Activated T-helper 2 cell treated with anti-CD3 and anti-CD28 coated beads, Interferon-gamma antibody, Interleukin-2, Interleukin-4, amounts not matched to agents 10 μg/mL and 5 μg/mL and 100 μg/mL, durations not matched to agents 14 hours and 24 hours and 36 hours (primary cell): ENCODE measurements at regions not wholly inside any gene's neighbourhood (a gene's known extent, or its start where the extent isn't known, plus 50 kb on each side); places are given as distances from the start of the nearest gene placed in this dataset.

Experiments
- DNase-seq: peaks from one replicate; pipeline ENCODE4 v3.0.0; 2021; ENCODE audit warnings: low spot score
- H3K27ac Mint-ChIP-seq: one replicate; pipeline ENCODE4 v1.8.0; 2021; ENCODE audit warnings: mixed read lengths
- H3K27me3 Mint-ChIP-seq: one replicate; pipeline ENCODE4 v1.8.0; 2021; ENCODE audit warnings: low read depth, mixed read lengths
- H3K36me3 Mint-ChIP-seq: one replicate; pipeline ENCODE4 v1.8.0; 2021; ENCODE audit warnings: low read depth, mixed read lengths
- H3K4me1 Mint-ChIP-seq: one replicate; pipeline ENCODE4 v1.8.0; 2021; ENCODE audit warnings: low read depth, mixed read lengths
- H3K4me3 Mint-ChIP-seq: one replicate; pipeline ENCODE4 v1.8.0; 2021; ENCODE audit warnings: low read depth, mild to moderate bottlenecking, moderate library complexity, mixed read lengths
- H3K9me3 Mint-ChIP-seq: one replicate; pipeline ENCODE4 v1.8.0; 2021; ENCODE audit warnings: mixed read lengths
- intact Hi-C: fragments of 100-400 bp; cut with micrococcal nuclease; formaldehyde crosslinking; loops from one replicate; pipeline ENCODE4 v1.15.1; 2023

GRCh38 chr3:73757536-73757935 is 132.8 kb upstream of the PDZRN3 start:
- Mint-ChIP-seq H3K36me3 (no peaks in the 10 kb centered on the region), H3K9me3 (peaks cover 4% of the 10 kb centered on the region), H3K27me3 (no peaks in the 10 kb centered on the region), H3K4me1 (no peaks in the 10 kb centered on the region), H3K4me3 (no peak overlapping the region), H3K27ac (no peak overlapping the region)
- no peak for DNase-seq
- intact Hi-C loops, result no loop called here

- H3K36me3 Mint-ChIP-seq, result no peaks in the 10 kb centered on the region
Observed at GRCh38 chr3:73753985-73754384, 129.2 kb upstream of the PDZRN3 start.

GRCh38 chr3:73752338-73752737 is 127.6 kb upstream of the PDZRN3 start:
- DNase-seq, result no peak

More at GRCh38 chr3:73753985-73754384, 129.2 kb upstream of the PDZRN3 start:
- H3K4me3 Mint-ChIP-seq, result no peak overlapping the region
- no peak overlapping the region for H3K27ac Mint-ChIP-seq
- H3K4me1 Mint-ChIP-seq, result no peaks in the 10 kb centered on the region
- no peak for DNase-seq
- no peaks in the 10 kb centered on the region for H3K9me3 Mint-ChIP-seq
- no peaks in the 10 kb centered on the region for H3K27me3 Mint-ChIP-seq
- intact Hi-C loops, result no loop called here

GRCh38 chr3:73746623-73747022 is 121.9 kb upstream of the PDZRN3 start:
- no peaks in the 10 kb centered on the region for H3K9me3 Mint-ChIP-seq
- no peaks in the 10 kb centered on the region for H3K27me3 Mint-ChIP-seq
- intact Hi-C loops, result no loop called here
- no peaks in the 10 kb centered on the region for H3K4me1 Mint-ChIP-seq
- no peak overlapping the region for H3K27ac Mint-ChIP-seq
- no peak overlapping the region for H3K4me3 Mint-ChIP-seq
- no peaks in the 10 kb centered on the region for H3K36me3 Mint-ChIP-seq
- no peak for DNase-seq

More at GRCh38 chr3:73752338-73752737, 127.6 kb upstream of the PDZRN3 start:
- no peaks in the 10 kb centered on the region for H3K9me3 Mint-ChIP-seq
- H3K4me3 Mint-ChIP-seq, result no peak overlapping the region
- no peaks in the 10 kb centered on the region for H3K36me3 Mint-ChIP-seq
- H3K27me3 Mint-ChIP-seq, result no peaks in the 10 kb centered on the region
- intact Hi-C loops, result no loop called here
- H3K27ac Mint-ChIP-seq, result no peak overlapping the region
- H3K4me1 Mint-ChIP-seq, result no peaks in the 10 kb centered on the region

- no peaks in the 10 kb centered on the region for H3K4me1 Mint-ChIP-seq
- DNase-seq, result no peak
- no peaks in the 10 kb centered on the region for H3K27me3 Mint-ChIP-seq
- intact Hi-C loops, result no loop called here
- H3K36me3 Mint-ChIP-seq, result no peaks in the 10 kb centered on the region
- H3K9me3 Mint-ChIP-seq, result no peaks in the 10 kb centered on the region
- no peak overlapping the region for H3K4me3 Mint-ChIP-seq
- H3K27ac Mint-ChIP-seq, result no peak overlapping the region
Observed at GRCh38 chr3:73745526-73746191, 120.9 kb upstream of the PDZRN3 start.

- H3K4me1 Mint-ChIP-seq, result no peaks in the 10 kb centered on the region
- H3K36me3 Mint-ChIP-seq, result no peaks in the 10 kb centered on the region
- DNase-seq, result no peak
- no peaks in the 10 kb centered on the region for H3K27me3 Mint-ChIP-seq
- no peak overlapping the region for H3K27ac Mint-ChIP-seq
- no peak overlapping the region for H3K4me3 Mint-ChIP-seq
- intact Hi-C loops, result no loop called here
- H3K9me3 Mint-ChIP-seq, result no peaks in the 10 kb centered on the region
Observed at GRCh38 chr3:73743551-73743950, 118.8 kb upstream of the PDZRN3 start.

GRCh38 chr3:73739791-73740453 is 115.2 kb upstream of the PDZRN3 start:
- Mint-ChIP-seq H3K4me1 (no peaks in the 10 kb centered on the region), H3K4me3 (no peak overlapping the region), H3K27ac (no peak overlapping the region), H3K36me3 (no peaks in the 10 kb centered on the region), H3K9me3 (no peaks in the 10 kb centered on the region), H3K27me3 (no peaks in the 10 kb centered on the region)
- no peak for DNase-seq
- intact Hi-C loops, result no loop called here

GRCh38 chr3:73738711-73739110 is 114.0 kb upstream of the PDZRN3 start:
- Mint-ChIP-seq H3K27me3 (no peaks in the 10 kb centered on the region), H3K9me3 (no peaks in the 10 kb centered on the region)

GRCh38 chr3:73734211-73735089 is 109.7 kb upstream of the PDZRN3 start:
- intact Hi-C loops, result no loop called here
- no peak for DNase-seq
- Mint-ChIP-seq H3K9me3 (peaks cover 4% of the 10 kb centered on the region), H3K4me3 (no peak overlapping the region), H3K27ac (no peak overlapping the region), H3K4me1 (no peaks in the 10 kb centered on the region), H3K36me3 (no peaks in the 10 kb centered on the region), H3K27me3 (no peaks in the 10 kb centered on the region)

More at GRCh38 chr3:73738711-73739110, 114.0 kb upstream of the PDZRN3 start:
- H3K4me3 Mint-ChIP-seq, result no peak overlapping the region
- no peak for DNase-seq
- no peaks in the 10 kb centered on the region for H3K36me3 Mint-ChIP-seq
- H3K27ac Mint-ChIP-seq, result no peak overlapping the region
- H3K4me1 Mint-ChIP-seq, result no peaks in the 10 kb centered on the region
- intact Hi-C loops, result no loop called here

GRCh38 chr3:73733746-73734145 is 109.0 kb upstream of the PDZRN3 start:
- H3K27me3 Mint-ChIP-seq, result no peaks in the 10 kb centered on the region
- DNase-seq, result no peak
- no peak overlapping the region for H3K4me3 Mint-ChIP-seq
- no peak overlapping the region for H3K27ac Mint-ChIP-seq
- intact Hi-C loops, result no loop called here
- no peaks in the 10 kb centered on the region for H3K36me3 Mint-ChIP-seq
- peaks cover 4% of the 10 kb centered on the region for H3K9me3 Mint-ChIP-seq
- no peaks in the 10 kb centered on the region for H3K4me1 Mint-ChIP-seq

GRCh38 chr3:73729969-73730440 is 105.3 kb upstream of the PDZRN3 start:
- Mint-ChIP-seq H3K4me1 (no peaks in the 10 kb centered on the region), H3K27me3 (no peaks in the 10 kb centered on the region), H3K4me3 (no peak overlapping the region), H3K36me3 (no peaks in the 10 kb centered on the region), H3K9me3 (peaks cover 4% of the 10 kb centered on the region), H3K27ac (no peak overlapping the region)
- no peak for DNase-seq
- intact Hi-C loops, result no loop called here

GRCh38 chr3:73727854-73728253 is 103.1 kb upstream of the PDZRN3 start:
- H3K9me3 Mint-ChIP-seq, result peaks cover 4% of the 10 kb centered on the region
- H3K27ac Mint-ChIP-seq, result no peak overlapping the region
- no peak overlapping the region for H3K4me3 Mint-ChIP-seq
- H3K27me3 Mint-ChIP-seq, result no peaks in the 10 kb centered on the region
- intact Hi-C loops, result no loop called here
- H3K36me3 Mint-ChIP-seq, result no peaks in the 10 kb centered on the region
- no peak for DNase-seq
- H3K4me1 Mint-ChIP-seq, result no peaks in the 10 kb centered on the region
